Activated CD8-positive, alpha-beta T cell treated with anti-CD3 and anti-CD28 coated beads for 36 hours (primary cell): ENCODE measurements at regions not wholly inside any gene's neighbourhood (a gene's known extent, or its start where the extent isn't known, plus 50 kb on each side); places are given as distances from the start of the nearest gene placed in this dataset.
A peak's percentile ranks its signal among the peaks of the same experiment; 100 is the strongest.

ENCODE experiments used
- ATAC-seq: fragments of 200-7000 bp; cut with Tn5 transposase; one replicate; pipeline ENCODE4 v1.10.0; 2021; ENCODE audit warnings: mild to moderate bottlenecking, moderate library complexity
- CTCF ChIA-PET: fragments of 350-600 bp; sonication (Branson Sonifier 250); formaldehyde crosslinking; loops from one replicate; lab custom pipeline; 2021; ENCODE audit warnings: antibody characterized with exemption; lab: Charles Lee
- POLR2A ChIA-PET: fragments of 350-600 bp; sonication (Branson Sonifier 250); formaldehyde crosslinking; loops from one replicate; lab custom pipeline; 2021; ENCODE audit warnings: antibody characterized with exemption; lab: Charles Lee
- DNase-seq: peaks from one replicate; pipeline ENCODE4 v3.0.0-alpha.2; 2020
- H3K27ac Mint-ChIP-seq: one replicate; pipeline ENCODE4 v1.8.0; 2021; ENCODE audit warnings: mild to moderate bottlenecking, mixed read lengths
- H3K27me3 Mint-ChIP-seq: one replicate; pipeline ENCODE4 v1.8.0; 2021; ENCODE audit warnings: mixed read lengths
- H3K36me3 Mint-ChIP-seq: one replicate; pipeline ENCODE4 v1.8.0; 2021; ENCODE audit warnings: low read depth, mixed read lengths
- H3K4me1 Mint-ChIP-seq: one replicate; pipeline ENCODE4 v1.8.0; 2021; ENCODE audit warnings: low read depth, mixed read lengths
- H3K4me3 Mint-ChIP-seq: one replicate; pipeline ENCODE4 v1.8.0; 2021; ENCODE audit warnings: mild to moderate bottlenecking, moderate library complexity, mixed read lengths
- H3K9me3 Mint-ChIP-seq: one replicate; pipeline ENCODE4 v1.8.0; 2021; ENCODE audit warnings: mixed read lengths
- CTCF ChIP-seq: fragments of 200-600 bp; IDR thresholded peaks from one replicate; pipeline ENCODE4 v1.8.0; 2022; ENCODE audit warnings: antibody characterized with exemption, mild to moderate bottlenecking
- intact Hi-C: fragments of 100-400 bp; cut with micrococcal nuclease; formaldehyde crosslinking; loops from one replicate; pipeline ENCODE4 v1.10.0; 2022

GRCh38 chr2:129810521-129810920 lies 168.9 kb upstream of the RAB6C start:
- no peak overlapping the region for H3K4me3 Mint-ChIP-seq
- no peak for DNase-seq
- H3K27me3 Mint-ChIP-seq = peaks cover 8% of the 10 kb centered on the region
- ChIA-PET CTCF (no interaction called here), POLR2A (no interaction called here)
- no peak for ATAC-seq
- H3K9me3 Mint-ChIP-seq = peaks cover 11% of the 10 kb centered on the region
- intact Hi-C loops = no loop called here
- no peak for TF ChIP-seq CTCF
- no peak overlapping the region for H3K27ac Mint-ChIP-seq
- H3K4me1 Mint-ChIP-seq = peaks cover 9% of the 10 kb centered on the region
- H3K36me3 Mint-ChIP-seq = no peaks in the 10 kb centered on the region

GRCh38 chr2:129812071-129812470 lies 167.4 kb upstream of the RAB6C start:
- H3K27me3 Mint-ChIP-seq = peaks cover 8% of the 10 kb centered on the region
- ATAC-seq (peak; percentile 96), DNase-seq (peak; percentile 67)
- POLR2A ChIA-PET = no interaction called here
- peaks cover 9% of the 10 kb centered on the region for H3K4me1 Mint-ChIP-seq
- no peaks in the 10 kb centered on the region for H3K36me3 Mint-ChIP-seq
- no peak overlapping the region for H3K27ac Mint-ChIP-seq
- no peak overlapping the region for H3K4me3 Mint-ChIP-seq
- CTCF ChIA-PET = no interaction called here
- TF ChIP-seq CTCF = no peak
- intact Hi-C loops = no loop called here
- H3K9me3 Mint-ChIP-seq = peaks cover 16% of the 10 kb centered on the region

GRCh38 chr2:129812654-129813053 lies 166.8 kb upstream of the RAB6C start:
- no peak for DNase-seq
- H3K4me3 Mint-ChIP-seq = no peak overlapping the region
- ATAC-seq = no peak
- H3K4me1 Mint-ChIP-seq = peaks cover 9% of the 10 kb centered on the region
- CTCF ChIA-PET = no interaction called here
- POLR2A ChIA-PET = no interaction called here
- H3K27ac Mint-ChIP-seq = no peak overlapping the region
- TF ChIP-seq CTCF = no peak
- peaks cover 16% of the 10 kb centered on the region for H3K9me3 Mint-ChIP-seq
- no peaks in the 10 kb centered on the region for H3K36me3 Mint-ChIP-seq
- H3K27me3 Mint-ChIP-seq = peaks cover 8% of the 10 kb centered on the region
- intact Hi-C loops = no loop called here

- TF ChIP-seq CTCF = no peak
- DNase-seq (no peak), ATAC-seq (no peak)
- peaks cover 16% of the 10 kb centered on the region for H3K9me3 Mint-ChIP-seq
- H3K4me3 Mint-ChIP-seq = no peak overlapping the region
- CTCF ChIA-PET = no interaction called here
- H3K4me1 Mint-ChIP-seq = peaks cover 9% of the 10 kb centered on the region
- POLR2A ChIA-PET = no interaction called here
- no peaks in the 10 kb centered on the region for H3K36me3 Mint-ChIP-seq
- peaks cover 8% of the 10 kb centered on the region for H3K27me3 Mint-ChIP-seq
- intact Hi-C loops = no loop called here
- H3K27ac Mint-ChIP-seq = no peak overlapping the region
Measured at GRCh38 chr2:129813404-129813803, 166.1 kb upstream of the RAB6C start.

GRCh38 chr2:129816813-129817574 lies 162.5 kb upstream of the RAB6C start:
- ATAC-seq = no peak
- intact Hi-C loops = no loop called here
- Mint-ChIP-seq H3K4me1 (peaks cover 9% of the 10 kb centered on the region), H3K27me3 (no peaks in the 10 kb centered on the region), H3K4me3 (no peak overlapping the region), H3K27ac (no peak overlapping the region), H3K9me3 (peaks cover 16% of the 10 kb centered on the region), H3K36me3 (no peaks in the 10 kb centered on the region)
- CTCF ChIA-PET = no interaction called here
- POLR2A ChIA-PET = no interaction called here
- no peak for DNase-seq
- TF ChIP-seq CTCF = no peak
